Activated CD8-positive, alpha-beta memory T cell treated with anti-CD3 and anti-CD28 coated beads, Interleukin-2, amount 50 U/mL, for 1 hour (primary cell): ENCODE measurements at regions not wholly inside any gene's neighbourhood (a gene's known extent, or its start where the extent isn't known, plus 50 kb on each side); places are given as distances from the start of the nearest gene placed in this dataset.
A peak's percentile ranks its signal among the peaks of the same experiment; 100 is the strongest.
"Not testable (repeated sequence)": the region's sequence is repeated elsewhere in the genome, so short reads cannot be mapped to it uniquely, and the experiment has no call there.

Experiments used
- DNase-seq: peaks from one replicate; pipeline ENCODE4 v3.0.0-alpha.2; 2020; ENCODE audit errors: extremely low read depth

DNA sequence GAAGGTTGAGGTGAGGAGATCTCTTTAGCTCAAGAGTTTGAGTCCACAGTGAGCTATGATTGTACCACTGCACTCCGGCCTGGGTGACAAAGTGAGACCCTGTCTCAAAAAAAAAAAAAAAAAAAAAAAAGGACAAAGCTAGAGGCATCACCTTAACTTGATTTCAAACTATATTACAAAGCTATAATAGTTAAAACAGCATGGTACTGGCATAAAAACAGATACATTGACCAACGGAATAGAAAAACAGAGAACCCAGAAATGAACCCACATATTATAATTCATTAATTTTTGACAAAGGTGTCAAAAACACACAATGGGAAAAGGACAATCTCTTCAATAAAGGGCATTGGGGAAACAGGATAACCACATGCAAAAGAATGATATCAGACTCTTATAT lies 50.8 kb upstream of the MBOAT1 start:
- no peak for DNase-seq

DNA sequence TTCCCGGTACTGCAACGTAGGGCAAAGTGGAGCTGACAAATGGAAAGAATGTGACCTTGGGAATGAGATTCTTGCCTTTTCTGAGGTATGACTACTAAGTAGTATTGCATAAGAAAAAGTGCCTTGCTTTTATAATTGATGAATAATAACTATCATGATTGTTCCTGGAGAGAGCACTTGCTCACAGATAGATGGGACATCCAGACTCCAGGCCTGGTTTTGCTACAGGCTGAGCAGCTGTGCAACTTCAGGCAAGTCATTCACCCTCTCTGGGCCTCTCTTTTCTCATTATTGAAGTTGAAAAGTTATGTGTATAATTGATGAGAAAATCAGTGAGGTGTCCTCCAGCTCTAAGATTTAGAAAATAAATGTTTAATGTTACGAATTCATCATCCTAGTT lies 53.6 kb upstream of the MBOAT1 start:
- DNase-seq = no peak

GRCh38 chr6:20266851-20267608 lies 54.8 kb upstream of the MBOAT1 start:
- no peak for DNase-seq

GRCh38 chr6:20269181-20269580 lies 56.9 kb upstream of the MBOAT1 start:
- DNase-seq = no peak

DNA sequence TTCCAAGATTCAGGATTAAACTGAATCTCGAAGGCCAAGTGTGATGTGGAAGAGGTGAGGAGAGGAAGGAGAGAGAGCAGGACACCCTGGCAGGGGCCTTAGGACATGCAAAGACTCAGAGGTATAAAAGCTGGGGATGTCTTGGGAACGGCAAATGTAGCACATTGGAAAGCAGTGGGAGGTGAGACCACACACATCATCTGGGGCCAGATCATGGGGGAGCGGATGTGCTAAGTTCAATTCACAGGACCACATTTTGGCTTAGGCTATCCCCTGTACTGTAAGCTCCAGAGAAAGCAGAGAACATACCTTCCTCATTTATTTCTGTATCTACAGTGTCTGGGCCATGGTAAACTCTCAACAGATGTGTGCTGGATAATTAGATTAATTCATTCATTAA lies 59.5 kb upstream of the MBOAT1 start:
- DNase-seq = no peak

- DNase-seq = no peak
Measured at GRCh38 chr6:20274137-20274536, 61.9 kb upstream of the MBOAT1 start.

GRCh38 chr6:20275837-20276236 lies 63.6 kb upstream of the MBOAT1 start:
- DNase-seq = not testable (repeated sequence)

DNA sequence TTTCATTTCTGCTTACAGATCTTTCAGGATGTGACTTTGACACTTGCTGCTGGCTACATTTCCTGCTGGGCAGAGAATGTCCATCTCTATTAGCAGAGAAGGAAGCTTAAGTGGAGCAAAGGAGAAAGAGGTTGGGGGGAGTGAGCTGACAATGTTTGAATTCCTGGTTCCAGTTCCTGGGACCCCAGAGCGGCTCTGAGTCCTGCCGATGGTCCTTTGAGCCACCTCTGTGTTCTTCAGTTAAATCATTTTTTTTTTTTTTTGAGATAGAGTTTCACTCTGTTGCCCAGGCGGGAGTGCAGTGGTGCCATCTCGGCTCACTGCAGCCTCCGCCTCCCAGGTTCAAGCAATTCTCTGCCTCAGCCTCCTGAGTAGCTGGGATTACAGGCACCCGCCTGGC lies 65.5 kb upstream of the MBOAT1 start:
- DNase-seq = not testable (repeated sequence)

DNA sequence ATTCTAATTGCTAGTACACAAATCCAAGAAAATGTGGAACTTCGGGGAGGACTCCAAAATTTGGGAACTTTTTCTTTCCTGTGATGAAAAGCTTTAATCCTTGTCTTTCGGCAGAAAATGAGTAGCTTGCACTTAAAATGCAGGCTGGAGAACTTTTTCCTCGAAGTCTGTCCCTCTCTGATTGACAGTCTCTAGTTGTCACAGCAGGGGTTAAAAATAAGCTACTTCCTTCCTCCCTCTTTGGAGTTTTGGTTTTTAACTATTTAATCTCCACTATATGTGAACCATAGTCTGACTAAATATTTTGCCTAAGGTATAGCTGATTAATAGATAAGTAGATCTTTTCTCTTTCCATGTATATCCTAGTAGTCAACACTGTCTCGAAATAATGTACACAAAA lies 66.8 kb upstream of the MBOAT1 start:
- DNase-seq = no peak

DNA sequence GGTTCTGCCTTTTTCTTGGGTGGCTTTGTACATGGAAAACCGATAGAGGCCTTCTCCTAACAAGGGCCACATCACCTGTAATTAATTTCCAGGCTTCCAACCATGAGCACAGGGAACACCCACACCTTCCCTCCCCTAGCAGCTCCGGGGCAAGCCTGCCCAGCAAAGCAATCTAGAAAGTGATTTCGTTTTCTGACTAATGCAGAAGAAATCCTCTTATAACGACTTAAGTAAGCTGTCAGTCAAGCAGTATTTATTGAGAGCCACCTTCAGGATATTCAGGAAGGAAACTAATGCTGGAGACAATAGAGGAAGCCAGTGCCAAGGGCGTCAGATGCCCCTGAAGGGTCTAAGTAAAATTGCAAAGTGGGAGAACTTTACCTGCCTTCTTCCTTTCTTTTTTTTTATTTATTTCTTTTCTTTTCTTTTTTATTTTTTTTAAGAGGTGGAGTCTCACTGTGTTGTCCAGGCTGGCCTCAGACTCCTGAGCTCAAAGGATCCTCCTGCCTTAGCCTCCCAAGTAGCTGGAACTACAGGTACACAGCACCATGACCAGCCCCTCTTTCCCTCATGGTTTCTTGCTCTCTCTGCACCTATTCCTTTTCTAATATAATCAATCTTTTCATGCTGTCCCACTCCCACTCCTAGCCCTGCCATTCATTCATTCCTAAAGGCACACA lies 67.5 kb upstream of the MBOAT1 start:
- no peak for DNase-seq

DNA sequence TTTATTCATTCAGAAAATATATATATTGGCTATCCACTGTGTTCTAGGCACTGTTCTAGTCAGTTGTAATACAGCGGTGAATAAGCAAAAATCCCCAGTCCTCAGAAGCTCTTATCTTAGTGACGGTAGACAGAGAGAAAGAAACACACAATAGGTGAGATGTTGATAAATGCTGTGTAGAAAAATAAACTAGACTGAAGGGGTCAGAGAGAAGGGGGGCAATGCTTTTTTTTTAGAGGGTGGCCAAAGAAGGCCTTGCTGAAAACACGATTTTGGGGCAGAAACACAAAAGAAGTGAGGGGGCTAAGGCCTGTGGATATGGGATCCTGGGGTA lies 68.0 kb upstream of the MBOAT1 start:
- DNase-seq = no peak

DNA sequence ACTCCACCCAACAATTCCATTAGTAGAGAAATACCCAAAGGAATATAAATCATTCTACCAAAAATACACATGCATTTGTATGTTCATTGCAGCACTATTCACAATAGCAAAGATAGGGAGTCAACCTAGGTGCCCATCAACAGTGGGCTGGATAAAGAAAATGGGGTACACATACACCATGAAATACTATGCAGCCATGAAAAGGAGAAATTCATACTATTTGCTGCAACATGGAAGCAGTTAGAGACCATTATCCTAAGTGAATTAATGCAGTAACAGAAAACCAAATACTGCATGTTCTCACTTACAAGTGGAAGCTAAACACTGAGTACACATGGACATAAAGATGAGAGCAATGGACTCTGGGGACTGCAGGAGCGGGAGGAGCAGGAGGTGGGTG lies 72.4 kb upstream of the MBOAT1 start:
- no peak for DNase-seq

- no peak for DNase-seq
Measured at GRCh38 chr6:20286968-20287565, 74.8 kb upstream of the MBOAT1 start.

DNA sequence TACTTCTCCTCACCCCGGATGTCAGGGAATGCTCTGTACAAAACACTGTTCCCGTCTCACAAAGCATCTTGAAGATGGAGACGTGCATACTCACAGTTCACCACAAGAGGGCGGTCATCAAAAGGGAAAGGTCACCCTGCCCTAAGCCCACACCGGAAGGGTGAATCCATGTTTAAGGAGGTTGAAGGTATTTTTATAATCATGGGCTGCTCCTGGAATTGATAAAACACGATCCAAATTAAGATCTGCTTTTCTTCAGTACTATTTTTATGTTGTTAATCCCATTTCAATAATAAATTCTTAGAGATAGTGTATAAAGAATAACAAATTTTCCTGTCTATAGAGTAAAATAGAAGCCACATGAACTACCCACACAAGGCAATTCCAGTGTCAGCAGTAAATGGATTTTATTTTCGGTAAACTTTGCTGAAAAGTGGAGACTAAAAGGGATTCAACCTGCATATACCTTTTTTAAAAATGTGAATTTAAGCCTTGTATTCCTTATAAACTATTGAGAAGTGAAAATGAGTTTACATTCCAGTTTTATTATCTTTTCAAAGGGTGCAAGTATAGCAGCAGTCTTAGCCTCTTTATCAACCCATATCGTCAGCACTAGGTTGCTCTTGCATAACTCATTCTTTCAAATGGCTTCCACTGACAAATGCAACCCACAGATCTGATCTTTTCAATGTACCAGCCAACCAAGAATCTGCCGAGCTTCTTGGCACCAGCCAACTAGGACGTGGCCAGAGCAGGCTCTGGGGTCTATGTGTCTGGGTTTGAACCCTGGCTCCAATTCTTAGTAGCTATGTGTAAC lies 79.7 kb upstream of the MBOAT1 start:
- peak; percentile 47 for DNase-seq

DNA sequence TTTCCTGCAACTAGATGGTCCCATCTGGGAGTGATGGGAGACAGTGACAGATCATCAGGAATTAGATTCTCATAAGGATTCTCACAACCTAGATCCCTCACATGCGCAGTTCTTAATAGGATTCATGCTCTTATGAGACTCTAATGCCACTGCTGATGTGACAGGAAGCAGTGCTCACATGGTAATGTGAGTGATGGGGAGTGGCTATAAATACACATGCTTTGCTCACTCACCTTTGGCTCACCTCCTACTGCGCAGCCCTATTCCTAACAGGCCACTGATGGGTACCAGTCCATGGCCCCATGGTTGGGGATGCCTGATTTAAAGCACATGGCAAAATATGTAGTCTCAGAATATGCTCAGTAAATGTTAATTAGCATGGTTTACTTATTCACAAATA lies 80.6 kb upstream of the MBOAT1 start:
- DNase-seq = no peak

DNA sequence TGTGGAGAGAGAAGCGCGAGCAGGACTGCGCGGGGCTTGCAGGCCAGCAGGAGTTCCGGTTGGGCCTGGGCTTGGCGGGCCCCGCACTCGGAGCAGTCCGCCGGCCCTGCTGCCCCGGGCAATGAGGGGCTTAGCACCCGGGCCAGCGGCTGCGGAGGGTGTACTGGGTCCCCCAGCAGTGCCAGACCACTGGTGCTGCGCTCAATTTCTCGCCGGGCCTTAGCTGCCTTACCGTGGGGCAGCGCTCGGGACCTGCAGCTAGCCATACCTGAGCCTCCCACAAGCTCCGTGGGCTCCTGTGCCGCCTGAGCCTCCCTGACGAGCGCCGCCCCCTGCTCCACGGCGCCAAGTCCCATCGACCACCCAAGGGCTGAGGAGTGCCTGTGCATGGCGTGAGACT lies 89.0 kb upstream of the MBOAT1 start:
- no peak for DNase-seq

GRCh38 chr6:20302168-20302567 lies 89.9 kb upstream of the MBOAT1 start:
- no peak for DNase-seq

DNA sequence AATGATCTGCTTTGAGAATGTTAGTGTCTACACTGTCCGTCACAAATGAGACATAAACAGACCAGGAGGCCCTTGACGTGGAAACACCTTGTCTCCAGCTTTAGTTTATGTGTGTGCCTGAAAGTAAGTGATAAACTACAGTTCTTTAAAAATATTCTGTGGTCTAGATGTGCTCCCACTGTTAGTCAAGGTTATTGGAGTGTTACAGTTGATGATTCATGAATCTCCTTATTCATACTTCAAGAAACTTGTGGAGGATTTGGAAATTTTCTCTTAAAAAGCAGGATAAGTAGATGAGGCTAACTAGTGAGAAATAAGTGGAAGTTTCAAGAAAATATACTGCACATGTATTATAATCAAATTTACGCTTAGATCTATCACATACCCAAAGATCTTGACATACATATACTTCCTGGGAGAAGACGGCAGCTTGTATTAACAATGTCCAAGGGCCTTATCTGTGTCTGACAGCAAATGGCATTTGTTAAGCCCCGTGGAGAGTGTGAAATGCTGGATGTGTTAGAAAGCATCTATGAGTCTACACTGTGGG lies 90.5 kb upstream of the MBOAT1 start:
- no peak for DNase-seq

DNA sequence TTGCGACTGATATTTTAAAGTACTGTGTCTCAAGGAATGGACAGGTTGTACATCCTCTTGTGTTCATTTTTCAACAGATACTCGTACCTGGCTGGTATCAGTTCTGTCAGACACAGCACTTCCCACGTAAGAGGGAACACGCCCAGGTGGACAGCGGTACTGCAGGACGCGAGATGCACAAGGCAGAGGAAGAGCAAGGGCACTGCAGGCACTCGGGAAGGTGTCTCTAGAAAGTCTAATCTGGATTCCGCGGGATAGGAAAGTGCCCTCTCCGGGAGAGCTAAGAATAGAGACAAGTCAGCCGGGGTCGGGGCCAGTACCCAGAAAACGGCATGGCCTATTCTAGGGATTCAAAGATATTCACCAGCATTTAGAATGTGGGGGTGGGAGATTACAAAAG lies 94.2 kb upstream of the MBOAT1 start:
- no peak for DNase-seq

GRCh38 chr6:20309186-20309585 lies 92.5 kb upstream of the E2F3 start:
- no peak for DNase-seq

GRCh38 chr6:20310185-20310584 lies 91.5 kb upstream of the E2F3 start:
- DNase-seq = no peak

DNA sequence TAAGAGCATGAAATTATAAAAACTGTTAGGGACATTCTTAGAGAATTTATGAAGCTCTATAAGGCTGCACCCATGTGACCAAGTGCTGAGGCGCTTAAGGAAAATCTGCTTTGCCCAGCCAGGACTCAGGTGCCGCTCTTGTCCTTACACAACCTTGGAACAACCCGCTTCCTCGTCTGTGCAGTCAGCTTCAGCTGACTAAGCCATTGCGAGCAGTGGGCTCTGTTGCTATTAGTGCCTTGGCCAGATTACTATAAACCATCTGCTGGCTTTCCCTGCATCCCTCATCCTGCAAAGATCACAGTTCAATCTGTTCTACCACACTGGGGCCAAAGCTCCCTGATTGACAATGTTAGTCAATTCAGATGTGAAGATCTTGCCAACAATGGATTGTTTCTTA lies 89.1 kb upstream of the E2F3 start:
- no peak for DNase-seq
